ENCODE measurements at regions not wholly inside any gene's neighbourhood (a gene's known extent, or its start where the extent isn't known, plus 50 kb on each side); places are given as distances from the start of the nearest gene placed in this dataset.

GRCh38 chr2:160913323-160913722 lies 246.9 kb upstream of the TANK start:
- H3K4me3 Mint-ChIP-seq: no peak overlapping the region
- intact Hi-C loops (cut with micrococcal nuclease): no loop called here

GRCh38 chr2:160914217-160914616 lies 246.0 kb upstream of the TANK start:
- H3K9ac ChIP-seq (ENCODE audit: insufficient read depth, low read length, poor library complexity, severe bottlenecking): no peak overlapping the region
- no peaks in the 10 kb centered on the region for H4K20me1 ChIP-seq (ENCODE audit: insufficient read depth, low read length)
- H3K27me3 Mint-ChIP-seq (ENCODE audit: low read depth in 3 of 3): peaks cover 0 to 4% (median 1%) of the 10 kb centered on the region in 3 donors
- H3K4me1 ChIP-seq (ENCODE audit: control insufficient read depth in 1 of 2, insufficient read depth in 2 of 2, low read length in 2 of 2): no peaks in the 10 kb centered on the region
- no peak overlapping the region for H3K4me3 ChIP-seq (replicated peaks in 1 of 3; ENCODE audit: low read depth in 2 of 3, low read length in 3 of 3)
- H3K79me2 ChIP-seq (ENCODE audit: insufficient read depth, low read length): no peaks in the 10 kb centered on the region
- H3K9me3 Mint-ChIP-seq: peaks cover 0 to 4% (median 0%) of the 10 kb centered on the region in 7 donors
- no peaks in the 10 kb centered on the region for H3K36me3 ChIP-seq (replicated peaks in 1 of 2; ENCODE audit: control insufficient read depth in 1 of 2, insufficient read depth in 2 of 2, low read length in 2 of 2)
- no peak overlapping the region for H3K4me2 ChIP-seq (replicated peaks; ENCODE audit: extremely low read depth, low read length, poor library complexity, severe bottlenecking)
- H2AFZ ChIP-seq (ENCODE audit: insufficient read depth, low read depth, low read length, poor library complexity, severe bottlenecking): no peak overlapping the region
- DNase-seq: no peak
- TF ChIP-seq CTCF (IDR thresholded peaks at IDR 0.05): no peak
- H3K36me3 Mint-ChIP-seq: no peaks in the 10 kb centered on the region
- H3K27ac ChIP-seq (ENCODE audit: low read depth in 1 of 2, low read length in 2 of 2): no peak overlapping the region
- H3K9me3 ChIP-seq (replicated peaks in 1 of 2; ENCODE audit: control insufficient read depth in 1 of 2, insufficient read depth in 1 of 2, low read length in 2 of 2): no peaks in the 10 kb centered on the region
- intact Hi-C loops (cut with micrococcal nuclease): no loop called here
- no peaks in the 10 kb centered on the region for H3K27me3 ChIP-seq (ENCODE audit: control insufficient read depth in 2 of 2, insufficient read depth in 2 of 2, low read length in 2 of 2)
- H3K27ac Mint-ChIP-seq: no peak overlapping the region
- no peak overlapping the region for H3K4me3 Mint-ChIP-seq
- no peaks in the 10 kb centered on the region for H3K4me1 Mint-ChIP-seq

More at GRCh38 chr2:160913323-160913722, 246.9 kb upstream of the TANK start:
- Histone ChIP-seq H3K79me2 (ENCODE audit: insufficient read depth, low read length) (no peaks in the 10 kb centered on the region), H3K9me3 (replicated peaks in 1 of 2; ENCODE audit: control insufficient read depth in 1 of 2, insufficient read depth in 1 of 2, low read length in 2 of 2) (no peaks in the 10 kb centered on the region), H3K36me3 (replicated peaks in 1 of 2; ENCODE audit: control insufficient read depth in 1 of 2, insufficient read depth in 2 of 2, low read length in 2 of 2) (no peaks in the 10 kb centered on the region), H3K27ac (ENCODE audit: low read depth in 1 of 2, low read length in 2 of 2) (no peak overlapping the region), H3K27me3 (ENCODE audit: control insufficient read depth in 2 of 2, insufficient read depth in 2 of 2, low read length in 2 of 2) (no peaks in the 10 kb centered on the region), H4K20me1 (ENCODE audit: insufficient read depth, low read length) (no peaks in the 10 kb centered on the region), H3K4me2 (replicated peaks; ENCODE audit: extremely low read depth, low read length, poor library complexity, severe bottlenecking) (no peak overlapping the region), H3K9ac (ENCODE audit: insufficient read depth, low read length, poor library complexity, severe bottlenecking) (no peak overlapping the region), H2AFZ (ENCODE audit: insufficient read depth, low read depth, low read length, poor library complexity, severe bottlenecking) (no peak overlapping the region), H3K4me3 (replicated peaks in 1 of 3; ENCODE audit: low read depth in 2 of 3, low read length in 3 of 3) (no peak overlapping the region), H3K4me1 (ENCODE audit: control insufficient read depth in 1 of 2, insufficient read depth in 2 of 2, low read length in 2 of 2) (no peaks in the 10 kb centered on the region)
- Mint-ChIP-seq H3K9me3 (peaks cover 0 to 4% (median 0%) of the 10 kb centered on the region in 7 donors), H3K27me3 (ENCODE audit: low read depth in 3 of 3) (peaks cover 0 to 7% (median 1%) of the 10 kb centered on the region in 3 donors), H3K27ac (no peak overlapping the region), H3K4me1 (no peaks in the 10 kb centered on the region), H3K36me3 (no peaks in the 10 kb centered on the region)
- no peak for DNase-seq
- TF ChIP-seq CTCF (IDR thresholded peaks at IDR 0.05): no peak
- WGBS (ENCODE audit: insufficient coverage): no CpG with 5 or more reads among the region's 1 CpG

Measured in CD14-positive monocyte (primary cell).